NOMO-1 treated with dmso at 0.1 percent for 144 hours (cell line): ENCODE measurements at regions not wholly inside any gene's neighbourhood (a gene's known extent, or its start where the extent isn't known, plus 50 kb on each side); places are given as distances from the start of the nearest gene placed in this dataset.

Experiments used
- DNase-seq: peaks from one replicate; lab custom pipeline; 2025; ENCODE audit not compliant: unreplicated experiment; lab: John Stamatoyannopoulos, UW

- no peak for DNase-seq
Measured at GRCh38 chr10:37685741-37686683, 171.4 kb downstream of the ZNF248 start.

GRCh38 chr10:37684765-37685164, 172.6 kb downstream of the ZNF248 start:
- no peak for DNase-seq

GRCh38 chr10:37682617-37683016, 174.8 kb downstream of the ZNF248 start:
- no peak for DNase-seq

GRCh38 chr10:37681617-37681999, 175.8 kb downstream of the ZNF248 start:
- DNase-seq = no peak

- DNase-seq = no peak
Measured at GRCh38 chr10:37680716-37681616, 176.4 kb downstream of the ZNF248 start.

- no peak for DNase-seq
Measured at GRCh38 chr10:37680243-37680683, 177.1 kb downstream of the ZNF248 start.

- DNase-seq = no peak
Measured at GRCh38 chr10:37679465-37679864, 177.9 kb downstream of the ZNF248 start.

- DNase-seq = no peak
Measured at GRCh38 chr10:37675449-37675848, 182.0 kb downstream of the ZNF248 start.

- no peak for DNase-seq
Measured at GRCh38 chr10:37671802-37672201, 185.6 kb downstream of the ZNF248 start.

- peak; percentile 13 for DNase-seq
Measured at GRCh38 chr10:37667736-37668135, 189.7 kb downstream of the ZNF248 start.

- DNase-seq = no peak
Measured at GRCh38 chr10:37654466-37654865, 202.9 kb downstream of the ZNF248 start.

GRCh38 chr10:37643187-37643586, 214.2 kb downstream of the ZNF248 start:
- DNase-seq = no peak

GRCh38 chr10:37640301-37640700, 217.1 kb downstream of the ZNF248 start:
- no peak for DNase-seq

- DNase-seq = no peak
Measured at GRCh38 chr10:37639200-37639599, 218.2 kb downstream of the ZNF248 start.

- DNase-seq = no peak
Measured at GRCh38 chr10:37638569-37638968, 218.8 kb downstream of the ZNF248 start.

- no peak for DNase-seq
Measured at GRCh38 chr10:37634351-37634880, 223.0 kb downstream of the ZNF248 start.

GRCh38 chr10:37632641-37633040, 224.8 kb downstream of the ZNF248 start:
- no peak for DNase-seq

- no peak for DNase-seq
Measured at GRCh38 chr10:37623506-37623905, 233.9 kb downstream of the ZNF248 start.

GRCh38 chr10:37619336-37619735, 238.1 kb downstream of the ZNF248 start:
- DNase-seq = no peak

GRCh38 chr10:37588299-37588698, 269.1 kb downstream of the ZNF248 start:
- no peak for DNase-seq

GRCh38 chr10:37584643-37585042, 272.8 kb downstream of the ZNF248 start:
- DNase-seq = no peak
